ENCODE measurements at regions not wholly inside any gene's neighbourhood (a gene's known extent, or its start where the extent isn't known, plus 50 kb on each side); places are given as distances from the start of the nearest gene placed in this dataset.
A peak's percentile ranks its signal among the peaks of the same experiment; 100 is the strongest.

GRCh38 chr9:107928701-107929371 is 439.3 kb upstream of the KLF4 start:
- no peak for DNase-seq (ENCODE audit: low read depth in 4 of 4, low spot score in 2 of 4)

- DNase-seq (ENCODE audit: low read depth in 4 of 4, low spot score in 2 of 4) = no peak
These were observed 437.7 kb upstream of the KLF4 start for GRCh38 chr9:107927276-107927675.

GRCh38 chr9:107925749-107926297 is 436.3 kb upstream of the KLF4 start:
- no peak for DNase-seq (ENCODE audit: low read depth in 4 of 4, low spot score in 2 of 4)

DNA sequence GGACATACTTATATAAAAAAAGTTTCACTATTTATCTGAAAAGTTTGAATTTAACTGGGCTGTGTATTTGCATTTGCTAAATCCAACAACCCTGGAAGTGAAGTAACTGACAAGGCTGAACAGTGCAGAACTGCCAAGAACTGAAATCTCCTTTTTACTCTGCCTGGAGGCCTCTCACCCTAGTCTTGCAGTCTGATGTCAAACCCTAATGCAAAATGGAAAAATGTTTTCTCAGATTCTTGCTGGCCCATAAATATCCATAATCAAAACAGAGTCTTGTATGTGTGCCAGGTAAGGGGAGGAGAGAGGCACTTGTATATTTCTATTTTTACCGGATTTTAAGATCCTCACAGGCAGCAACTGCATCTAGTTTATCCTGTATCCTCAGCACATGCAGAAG is 432.7 kb upstream of the KLF4 start:
- DNase-seq (ENCODE audit: low read depth in 4 of 4, low spot score in 2 of 4) = no peak

GRCh38 chr9:107919263-107919662 is 429.7 kb upstream of the KLF4 start:
- no peak for DNase-seq (ENCODE audit: low read depth in 4 of 4, low spot score in 2 of 4)

DNA sequence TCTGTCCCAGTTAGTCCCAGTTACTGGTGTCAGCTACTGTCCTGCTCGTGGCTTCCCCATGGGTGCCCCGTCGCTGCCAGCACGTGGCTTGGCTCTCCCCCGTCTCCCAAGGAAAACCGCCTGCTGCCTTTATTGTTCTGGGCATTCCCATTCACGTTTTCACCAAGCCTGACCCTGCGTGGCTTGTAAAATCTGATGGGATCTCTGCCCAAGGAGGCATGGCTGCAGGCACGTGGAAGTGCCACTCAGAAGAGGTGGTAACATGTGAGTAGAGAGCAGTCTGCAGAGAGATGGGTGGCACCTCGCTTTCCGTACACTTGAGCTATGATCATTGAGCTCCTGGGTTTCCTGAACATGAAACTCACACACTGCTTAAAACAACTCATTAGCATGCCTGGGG is 429.2 kb upstream of the KLF4 start:
- DNase-seq (ENCODE audit: low read depth in 4 of 4, low spot score in 2 of 4) = no peak

DNA sequence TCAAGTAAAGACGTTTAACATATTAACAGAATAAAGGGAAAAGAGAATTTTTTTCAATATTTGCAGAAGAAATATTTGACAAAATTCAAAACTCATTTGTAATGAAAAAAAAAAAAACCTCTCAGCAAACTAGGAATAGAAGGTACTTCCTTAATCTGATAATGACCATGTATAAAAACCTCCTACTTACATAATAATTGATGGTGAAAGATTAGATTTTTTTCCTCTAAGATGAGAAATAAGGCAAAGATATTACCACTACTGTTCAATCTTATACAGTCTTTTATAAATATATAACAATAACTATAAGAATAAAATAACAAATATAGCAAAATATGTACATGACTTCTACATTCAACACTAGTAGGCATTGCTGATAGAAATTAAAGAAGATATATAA is 424.6 kb upstream of the KLF4 start:
- no peak for DNase-seq (ENCODE audit: low read depth in 4 of 4, low spot score in 2 of 4)

- no peak for DNase-seq (ENCODE audit: low read depth in 4 of 4, low spot score in 2 of 4)
These were observed 418.1 kb upstream of the KLF4 start for GRCh38 chr9:107907715-107908114.

- no peak for DNase-seq (ENCODE audit: low read depth in 4 of 4, low spot score in 2 of 4)
These were observed 417.7 kb upstream of the KLF4 start for GRCh38 chr9:107907255-107907654.

DNA sequence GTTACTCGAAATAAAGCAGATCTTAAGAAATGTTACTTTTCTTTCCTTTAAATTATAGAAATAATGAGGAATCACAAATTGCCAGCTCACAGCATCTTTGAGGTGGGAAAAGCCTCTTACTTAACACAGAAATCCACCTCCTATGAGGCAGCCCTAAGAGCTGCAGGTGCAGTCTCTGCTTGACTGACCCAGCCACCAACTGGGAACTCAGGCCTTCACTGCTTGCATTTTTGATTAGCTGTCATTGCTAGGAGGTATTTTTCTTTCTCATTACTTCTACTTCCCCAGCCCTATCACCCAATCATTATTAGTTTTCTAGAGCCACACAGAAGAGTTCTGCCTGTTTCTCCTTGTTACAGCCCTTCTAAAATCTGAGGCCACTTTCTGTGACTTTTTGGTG is 416.5 kb upstream of the KLF4 start:
- no peak for DNase-seq (ENCODE audit: low read depth in 4 of 4, low spot score in 2 of 4)

GRCh38 chr9:107905308-107906020 is 415.9 kb upstream of the KLF4 start:
- no peak for DNase-seq (ENCODE audit: low read depth in 4 of 4, low spot score in 2 of 4)

GRCh38 chr9:107899961-107900330 is 410.4 kb upstream of the KLF4 start:
- DNase-seq (ENCODE audit: low read depth in 4 of 4, low spot score in 2 of 4) = no peak

DNA sequence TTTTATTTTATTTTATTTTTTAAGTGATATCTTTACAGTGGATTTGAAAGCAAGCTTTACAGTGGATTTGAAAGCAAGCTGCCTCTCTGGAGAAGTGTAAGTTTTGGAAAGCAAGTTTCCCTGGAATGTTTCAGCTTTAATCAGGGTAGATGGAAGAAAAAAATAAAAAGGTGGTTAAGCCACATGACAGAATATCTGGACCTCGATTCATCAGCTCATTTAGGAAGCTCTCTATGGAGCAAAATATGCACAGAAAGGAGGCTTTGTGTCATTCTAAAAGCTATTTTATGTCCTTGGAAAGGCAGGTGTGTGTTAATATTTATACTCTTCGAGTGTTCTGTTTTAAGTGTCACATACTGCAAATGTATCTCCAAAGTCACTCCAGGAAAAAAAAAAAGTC is 409.2 kb upstream of the KLF4 start:
- no peak for DNase-seq (ENCODE audit: low read depth in 4 of 4, low spot score in 2 of 4)

GRCh38 chr9:107896544-107896943 is 407.0 kb upstream of the KLF4 start:
- no peak for DNase-seq (ENCODE audit: low read depth in 4 of 4, low spot score in 2 of 4)

DNA sequence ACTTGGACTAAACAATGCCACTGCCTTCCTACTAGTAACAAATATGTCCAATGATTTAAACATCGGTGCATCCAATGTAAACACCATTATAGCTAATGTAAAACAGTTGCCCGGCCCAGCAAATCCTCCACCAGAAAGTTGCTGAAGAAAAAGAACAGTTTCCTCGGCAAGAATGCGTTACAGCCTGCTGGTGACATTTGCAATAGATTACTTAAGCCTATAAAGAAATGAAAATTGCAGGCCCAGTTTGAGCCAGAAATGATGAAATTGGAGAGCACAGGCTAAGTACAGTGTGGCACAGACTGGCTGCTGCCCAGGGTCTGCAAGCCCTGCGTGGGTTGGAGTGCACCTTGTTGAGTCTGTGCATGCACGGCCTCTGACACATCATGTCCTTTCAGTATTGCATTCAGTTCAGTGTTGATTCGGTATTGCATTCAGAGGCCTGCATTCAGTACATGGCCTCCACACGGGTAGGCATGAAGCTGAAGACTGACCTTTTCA is 406.0 kb upstream of the KLF4 start:
- DNase-seq (ENCODE audit: low read depth in 4 of 4, low spot score in 2 of 4) = no peak

GRCh38 chr9:107894572-107895261 is 405.1 kb upstream of the KLF4 start:
- peak in 3 of 4 donors; percentile 25 to 59 (median 46) for DNase-seq (ENCODE audit: low read depth in 4 of 4, low spot score in 2 of 4)

DNA sequence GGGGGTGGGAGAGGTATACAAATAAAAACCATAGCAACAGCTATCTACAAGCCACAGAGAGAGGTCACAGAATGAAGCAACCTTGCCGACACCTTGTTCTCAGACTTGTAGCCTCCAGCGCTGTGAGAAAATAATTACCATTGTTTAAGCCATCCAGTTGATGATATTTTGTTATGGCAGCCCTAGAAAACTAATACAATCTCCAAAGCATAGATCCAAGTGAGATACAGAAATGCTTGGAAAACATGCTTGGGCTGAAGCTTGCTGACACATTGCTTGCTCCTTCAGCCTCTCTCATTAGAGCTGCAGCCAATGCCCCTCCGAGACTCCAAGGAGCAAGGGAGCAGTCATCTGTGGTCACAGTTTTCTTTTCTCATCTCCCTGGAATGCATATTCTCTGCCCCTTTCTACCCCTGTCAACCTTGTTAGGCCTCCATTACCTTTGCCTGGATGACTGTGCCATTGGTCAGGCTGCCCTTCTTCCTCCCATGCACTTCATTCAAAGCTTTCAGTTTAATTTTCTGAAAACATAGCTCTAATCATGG is 401.4 kb upstream of the KLF4 start:
- no peak for DNase-seq (ENCODE audit: low read depth in 4 of 4, low spot score in 2 of 4)

GRCh38 chr9:107888773-107889227 is 399.2 kb upstream of the KLF4 start:
- DNase-seq (ENCODE audit: low read depth in 4 of 4, low spot score in 2 of 4) = no peak

GRCh38 chr9:107886826-107887225 is 397.3 kb upstream of the KLF4 start:
- no peak for DNase-seq (ENCODE audit: low read depth in 4 of 4, low spot score in 2 of 4)

DNA sequence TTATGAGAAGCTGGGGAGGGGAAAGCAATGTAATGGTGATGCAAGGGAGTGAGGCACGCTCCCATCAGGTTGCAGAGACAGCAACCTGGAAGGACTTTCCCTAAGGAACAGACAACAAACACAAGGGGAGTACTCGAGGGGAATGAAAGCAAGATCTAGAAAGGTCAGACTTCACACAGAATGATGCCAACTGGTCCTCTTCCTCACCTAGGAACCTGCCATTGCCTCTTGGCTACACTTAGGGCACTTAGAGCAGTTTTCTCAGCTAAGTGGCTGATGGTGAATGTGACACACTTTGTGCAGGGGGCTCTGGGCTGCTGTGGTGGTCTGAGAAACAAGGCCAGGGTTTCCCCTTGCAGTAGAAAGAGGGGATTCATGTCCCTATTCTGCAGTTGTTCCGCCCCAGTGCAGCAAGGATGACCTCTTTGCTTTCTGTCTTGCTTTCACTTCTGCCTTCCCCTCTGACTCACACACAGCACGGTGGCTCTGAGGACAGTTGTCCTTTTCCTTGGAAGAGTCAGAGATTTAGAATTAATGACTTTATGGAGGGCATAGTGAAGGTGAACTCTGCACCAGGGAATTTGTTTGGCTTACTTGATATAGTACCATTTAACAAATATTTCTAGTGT is 394.0 kb upstream of the KLF4 start:
- no peak for DNase-seq (ENCODE audit: low read depth in 4 of 4, low spot score in 2 of 4)

Measured in left renal cortex interstitium (tissue), 4 donors.